ENCODE measurements at regions not wholly inside any gene's neighbourhood (a gene's known extent, or its start where the extent isn't known, plus 50 kb on each side); places are given as distances from the start of the nearest gene placed in this dataset.

DNA sequence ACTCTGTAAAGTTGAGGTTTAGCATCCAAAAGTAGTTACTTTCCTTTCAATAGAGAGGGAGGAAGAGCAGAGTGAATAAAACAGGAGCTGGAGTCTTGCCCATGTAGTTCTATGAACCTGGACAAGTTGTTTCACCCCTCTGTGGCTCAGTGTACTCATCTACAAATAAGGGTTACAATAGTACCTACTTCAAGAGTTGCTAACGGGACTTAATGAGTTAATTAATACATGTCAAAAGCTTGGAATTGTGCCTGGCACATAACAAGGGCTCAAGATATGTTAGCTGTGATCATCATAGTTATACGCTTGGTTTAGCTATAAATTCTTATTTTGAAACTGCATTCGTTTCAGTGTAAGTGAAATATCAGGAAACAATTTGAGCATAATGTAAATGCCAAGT lies 388.5 kb upstream of the THBS1 start:
- intact Hi-C loops (cut with DNase I), result no loop called here
- Histone ChIP-seq H3K27ac (no peak overlapping the region), H3K27me3 (ENCODE audit: insufficient read depth in 3 of 3, low read length in 2 of 3) (no peaks in the 10 kb centered on the region), H3K36me3 (ENCODE audit: insufficient read depth in 1 of 2, low read depth in 1 of 2) (no peaks in the 10 kb centered on the region), H3K4me3 (no peak overlapping the region), H3K9me3 (no peaks in the 10 kb centered on the region), H3K4me1 (no peaks in the 10 kb centered on the region)
- DNase-seq, result no peak
- TF ChIP-seq CTCF (IDR thresholded peaks at IDR 0.05), result no peak
- no peak for ATAC-seq
- 50 to 61% (median 58%) methylated on average over 3 of the region's 3 CpGs for WGBS, 3 donors

DNA sequence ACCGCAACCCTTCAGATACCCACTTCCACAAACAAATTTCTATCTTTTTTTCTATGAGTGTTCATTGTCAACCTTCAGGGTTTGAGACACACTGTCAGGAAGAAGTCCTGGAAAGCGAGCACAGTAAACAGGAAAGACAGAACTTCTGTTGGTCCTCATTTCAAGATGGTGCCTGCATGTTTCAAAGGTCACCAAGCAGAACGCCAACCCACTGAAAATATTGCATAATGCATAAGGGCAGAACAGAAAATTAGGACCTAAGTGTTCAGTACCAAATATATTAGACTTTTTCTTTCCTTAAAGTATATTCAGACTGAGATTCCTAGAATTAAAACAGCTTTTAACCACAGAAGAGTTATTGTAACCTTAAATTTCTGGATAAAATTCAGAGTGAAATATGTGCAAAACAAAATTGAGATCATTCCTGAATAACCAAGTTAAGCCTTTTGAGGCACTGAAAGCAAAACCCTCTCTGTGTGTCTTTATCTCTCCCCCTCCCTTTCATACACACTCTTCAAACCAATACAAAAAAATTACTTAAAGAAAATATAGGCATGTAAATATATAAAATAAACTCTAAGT lies 387.8 kb upstream of the THBS1 start:
- intact Hi-C loops (cut with DNase I), result no loop called here
- 86 to 89% (median 86%) methylated on average over 3 of the region's 3 CpGs for WGBS, 3 donors

GRCh38 chr15:39193611-39194010 lies 387.3 kb upstream of the THBS1 start:
- no peaks in the 10 kb centered on the region for H3K27me3 ChIP-seq (ENCODE audit: insufficient read depth in 3 of 3, low read length in 2 of 3)
- ATAC-seq (no peak), DNase-seq (no peak)
- H3K9me3 ChIP-seq, result no peaks in the 10 kb centered on the region
- TF ChIP-seq CTCF (IDR thresholded peaks at IDR 0.05), result no peak
- H3K4me1 ChIP-seq, result no peaks in the 10 kb centered on the region
- H3K27ac ChIP-seq, result no peak overlapping the region
- no peaks in the 10 kb centered on the region for H3K36me3 ChIP-seq (ENCODE audit: insufficient read depth in 1 of 2, low read depth in 1 of 2)
- WGBS, 3 donors, result 80 to 95% (median 82%) methylated on average over 2 of the region's 2 CpGs
- intact Hi-C loops (cut with DNase I), result no loop called here
- H3K4me3 ChIP-seq, result no peak overlapping the region

More for the DNA sequence above, 387.8 kb upstream of the THBS1 start:
- Histone ChIP-seq H3K4me3 (no peak overlapping the region), H3K9me3 (no peaks in the 10 kb centered on the region), H3K27ac (no peak overlapping the region), H3K27me3 (ENCODE audit: insufficient read depth in 3 of 3, low read length in 2 of 3) (no peaks in the 10 kb centered on the region), H3K4me1 (no peaks in the 10 kb centered on the region), H3K36me3 (ENCODE audit: insufficient read depth in 1 of 2, low read depth in 1 of 2) (no peaks in the 10 kb centered on the region)
- TF ChIP-seq CTCF (IDR thresholded peaks at IDR 0.05), result no peak
- no peak for ATAC-seq
- DNase-seq, result no peak

DNA sequence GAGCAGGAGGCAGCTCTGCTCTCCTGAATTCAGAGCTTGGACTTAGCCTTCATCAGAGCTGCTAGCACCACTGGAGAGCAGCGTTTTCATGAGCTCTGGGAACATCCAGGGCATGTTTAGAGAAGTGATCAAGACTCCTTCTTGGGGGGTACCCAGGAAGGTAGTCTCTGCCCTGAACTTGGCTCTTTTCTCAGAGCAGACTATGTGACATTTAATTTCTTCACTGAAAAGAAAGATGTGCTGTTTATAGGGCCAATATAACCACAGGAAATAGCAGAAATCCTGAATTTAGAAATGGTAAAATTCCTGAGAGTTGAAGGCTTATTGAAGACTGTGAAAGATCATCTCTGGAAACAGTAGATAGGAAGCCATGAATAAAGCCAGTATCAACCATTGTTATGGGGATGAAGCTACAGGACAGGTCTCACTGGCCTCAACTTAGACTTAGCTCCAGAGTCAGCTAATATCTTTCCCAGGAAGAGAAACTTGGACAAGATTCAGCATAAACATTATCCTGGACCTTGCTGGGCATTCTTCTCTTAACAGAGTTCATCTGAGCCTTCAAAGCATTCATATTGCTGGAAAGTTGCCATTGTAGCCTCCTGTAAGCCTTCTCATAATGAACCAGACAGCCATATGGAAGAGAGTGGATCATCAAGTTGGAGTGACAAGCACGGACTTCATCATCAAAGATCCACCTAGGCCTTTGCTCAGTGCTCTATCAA lies 386.6 kb upstream of the THBS1 start:
- Histone ChIP-seq H3K27me3 (ENCODE audit: insufficient read depth in 3 of 3, low read length in 2 of 3) (no peaks in the 10 kb centered on the region), H3K4me1 (no peaks in the 10 kb centered on the region), H3K27ac (no peak overlapping the region), H3K36me3 (ENCODE audit: insufficient read depth in 1 of 2, low read depth in 1 of 2) (no peaks in the 10 kb centered on the region), H3K9me3 (no peaks in the 10 kb centered on the region), H3K4me3 (no peak overlapping the region)
- WGBS, 3 donors, result 75 to 85% (median 77%) methylated on average over 2 of the region's 2 CpGs
- intact Hi-C loops (cut with DNase I), result no loop called here
- no peak for TF ChIP-seq CTCF (IDR thresholded peaks at IDR 0.05)
- ATAC-seq (no peak), DNase-seq (no peak)
